Ishikawa (cell line): ENCODE measurements at regions not wholly inside any gene's neighbourhood (a gene's known extent, or its start where the extent isn't known, plus 50 kb on each side); places are given as distances from the start of the nearest gene placed in this dataset.

Experiments
- CEBPB ChIP-seq: IDR thresholded peaks from 2 replicates; pipeline ENCODE4 v1.6.1; 2012
- CREB1 ChIP-seq: IDR thresholded peaks from 2 replicates; pipeline ENCODE4 v1.6.1; 2012; ENCODE audit warnings: low read depth
- EGR1 ChIP-seq: IDR thresholded peaks from 2 replicates; pipeline ENCODE4 v1.6.1; 2012
- EP300 ChIP-seq: IDR thresholded peaks from 2 replicates; pipeline ENCODE4 v1.6.1; 2012; ENCODE audit warnings: borderline replicate concordance
- FOXM1 ChIP-seq: IDR thresholded peaks from 2 replicates; pipeline ENCODE4 v1.6.1; 2012; ENCODE audit warnings: low read depth, borderline replicate concordance
- NFIC ChIP-seq: IDR thresholded peaks from 2 replicates; pipeline ENCODE4 v1.6.1; 2012
- RAD21 ChIP-seq: IDR thresholded peaks from 2 replicates; pipeline ENCODE4 v1.6.1; 2012; ENCODE audit warnings: low read depth
- REST ChIP-seq: IDR thresholded peaks from 2 replicates; pipeline ENCODE4 v1.6.1; 2012; ENCODE audit warnings: low read depth, mild to moderate bottlenecking
- TAF1 ChIP-seq: IDR thresholded peaks from 2 replicates; pipeline ENCODE4 v1.6.1; 2012; ENCODE audit warnings: low read depth, mild to moderate bottlenecking
- TCF12 ChIP-seq: IDR thresholded peaks from 2 replicates; pipeline ENCODE4 v1.6.1; 2012; ENCODE audit warnings: low read depth
- TEAD4 ChIP-seq: IDR thresholded peaks from 2 replicates; pipeline ENCODE4 v1.6.1; 2012
- YY1 ChIP-seq: IDR thresholded peaks from 2 replicates; pipeline ENCODE4 v1.6.1; 2012; ENCODE audit warnings: low read depth
- ZBTB7A ChIP-seq: IDR thresholded peaks from 2 replicates; pipeline ENCODE4 v1.6.1; 2012; ENCODE audit warnings: low read depth
- TF ChIP-seq, protein P1 (sequence below): IDR thresholded peaks from 2 replicates; pipeline ENCODE4 v1.6.1; 2012
- TF ChIP-seq, protein P2 (sequence below): IDR thresholded peaks from 2 replicates; pipeline ENCODE4 v1.6.1; 2012

- TF ChIP-seq FOXM1 (no peak), CEBPB (no peak), TAF1 (no peak), RAD21 (no peak), EP300 (no peak), ZBTB7A (no peak), CREB1 (no peak)
- TF ChIP-seq, protein P1, sequence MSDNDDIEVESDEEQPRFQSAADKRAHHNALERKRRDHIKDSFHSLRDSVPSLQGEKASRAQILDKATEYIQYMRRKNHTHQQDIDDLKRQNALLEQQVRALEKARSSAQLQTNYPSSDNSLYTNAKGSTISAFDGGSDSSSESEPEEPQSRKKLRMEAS: no peak
Measured at GRCh38 chr10:31652038-31652437, 276.6 kb downstream of the ARHGAP12 start.

GRCh38 chr10:31650010-31650409 is 278.6 kb downstream of the ARHGAP12 start:
- TF ChIP-seq EGR1 (no peak), YY1 (no peak)
- TF ChIP-seq, protein P2, sequence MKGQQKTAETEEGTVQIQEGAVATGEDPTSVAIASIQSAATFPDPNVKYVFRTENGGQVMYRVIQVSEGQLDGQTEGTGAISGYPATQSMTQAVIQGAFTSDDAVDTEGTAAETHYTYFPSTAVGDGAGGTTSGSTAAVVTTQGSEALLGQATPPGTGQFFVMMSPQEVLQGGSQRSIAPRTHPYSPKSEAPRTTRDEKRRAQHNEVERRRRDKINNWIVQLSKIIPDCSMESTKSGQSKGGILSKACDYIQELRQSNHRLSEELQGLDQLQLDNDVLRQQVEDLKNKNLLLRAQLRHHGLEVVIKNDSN: no peak

GRCh38 chr10:31648966-31649365 is 279.7 kb downstream of the ARHGAP12 start:
- no peak for TF ChIP-seq EP300
- no peak for TF ChIP-seq YY1
- no peak for TF ChIP-seq NFIC
- TF ChIP-seq CREB1: no peak
- no peak for TF ChIP-seq TCF12
- no peak for TF ChIP-seq REST
- TF ChIP-seq TAF1: no peak

DNA sequence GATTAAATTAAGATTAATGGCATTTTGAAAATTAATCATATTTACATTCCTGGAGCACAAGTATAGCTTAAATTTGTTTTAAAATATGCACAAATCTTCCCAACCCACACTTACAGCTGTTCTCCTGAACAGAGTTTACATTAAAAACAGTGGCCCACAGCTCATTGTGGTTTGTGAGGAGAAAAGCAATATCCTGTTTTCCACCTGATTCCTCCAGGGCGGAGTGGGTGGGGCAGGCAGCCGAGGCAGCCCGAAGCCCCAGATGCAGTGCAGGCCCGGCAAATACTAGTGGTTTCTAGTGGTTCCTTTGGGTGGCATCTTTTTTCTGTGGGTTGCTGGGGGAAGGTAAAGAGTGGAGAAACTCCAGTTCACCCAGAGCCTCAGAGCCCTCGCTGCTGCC is 280.8 kb downstream of the ARHGAP12 start:
- no peak for TF ChIP-seq YY1
- TF ChIP-seq, protein P1: no peak
- TF ChIP-seq ZBTB7A: no peak
- TF ChIP-seq RAD21: no peak
- TF ChIP-seq CREB1: no peak
- no peak for TF ChIP-seq TCF12
- no peak for TF ChIP-seq NFIC
- TF ChIP-seq, protein P2: no peak
- TF ChIP-seq EP300: no peak
- TF ChIP-seq TAF1: no peak
- TF ChIP-seq CEBPB: no peak

DNA sequence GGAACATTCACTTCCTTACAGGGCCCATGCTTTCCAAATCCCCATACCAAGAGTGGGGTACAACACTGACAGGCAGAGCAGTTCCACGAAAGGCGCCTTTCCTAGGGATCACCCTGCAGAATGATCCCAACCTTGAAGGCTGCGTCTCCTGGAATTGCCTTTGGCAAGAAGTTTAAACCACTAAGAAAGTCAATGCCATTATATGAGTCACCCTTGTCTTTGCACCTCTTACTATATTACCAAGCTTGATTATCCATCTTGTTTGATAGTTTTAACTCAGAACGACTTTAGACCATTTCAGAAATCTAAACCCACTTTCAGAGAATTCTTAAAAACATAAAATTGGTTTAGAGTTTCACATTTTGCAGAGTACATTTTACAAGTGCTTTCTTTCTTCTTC is 282.1 kb downstream of the ARHGAP12 start:
- TF ChIP-seq NFIC (no peak), TCF12 (no peak), REST (no peak), CEBPB (no peak), FOXM1 (no peak), EP300 (no peak), YY1 (no peak), RAD21 (no peak), CREB1 (no peak), EGR1 (no peak), ZBTB7A (no peak), TEAD4 (no peak), TAF1 (no peak)
- TF ChIP-seq, protein P1: no peak
- TF ChIP-seq, protein P2: no peak

GRCh38 chr10:31645786-31646185 is 282.8 kb downstream of the ARHGAP12 start:
- TF ChIP-seq TAF1 (no peak), RAD21 (no peak), CREB1 (no peak), TEAD4 (no peak), FOXM1 (no peak), EGR1 (no peak), TCF12 (no peak), ZBTB7A (no peak), YY1 (no peak), EP300 (no peak), CEBPB (no peak), REST (no peak), NFIC (no peak)
- TF ChIP-seq, protein P2: no peak
- TF ChIP-seq, protein P1: no peak
